ENCODE measurements at regions not wholly inside any gene's neighbourhood (a gene's known extent, or its start where the extent isn't known, plus 50 kb on each side); places are given as distances from the start of the nearest gene placed in this dataset.
A peak's percentile ranks its signal among the peaks of the same experiment; 100 is the strongest.
"Not testable (repeated sequence)": the region's sequence is repeated elsewhere in the genome, so short reads cannot be mapped to it uniquely, and the experiment has no call there.

DNA sequence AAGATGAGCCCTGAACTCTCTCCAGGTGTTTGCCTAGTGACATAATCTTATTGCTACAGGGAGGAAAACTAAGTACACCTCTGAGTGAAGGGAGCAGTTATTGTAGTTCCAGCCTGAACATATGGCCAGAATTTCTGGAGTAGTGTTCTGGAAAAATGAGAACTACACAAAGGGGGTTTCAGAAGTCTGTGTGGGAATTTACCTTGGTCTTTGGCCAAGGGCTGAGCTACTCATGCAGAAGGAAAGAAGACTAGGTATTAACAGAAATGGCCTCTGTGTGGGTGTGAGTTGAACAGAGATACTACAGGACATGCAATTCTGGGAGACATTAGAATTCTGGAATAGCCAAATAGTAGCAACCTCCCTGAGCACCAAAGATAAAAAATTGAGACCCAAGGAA, 1009.7 kb upstream of the GJE1 start:
- DNase-seq: no peak

DNA sequence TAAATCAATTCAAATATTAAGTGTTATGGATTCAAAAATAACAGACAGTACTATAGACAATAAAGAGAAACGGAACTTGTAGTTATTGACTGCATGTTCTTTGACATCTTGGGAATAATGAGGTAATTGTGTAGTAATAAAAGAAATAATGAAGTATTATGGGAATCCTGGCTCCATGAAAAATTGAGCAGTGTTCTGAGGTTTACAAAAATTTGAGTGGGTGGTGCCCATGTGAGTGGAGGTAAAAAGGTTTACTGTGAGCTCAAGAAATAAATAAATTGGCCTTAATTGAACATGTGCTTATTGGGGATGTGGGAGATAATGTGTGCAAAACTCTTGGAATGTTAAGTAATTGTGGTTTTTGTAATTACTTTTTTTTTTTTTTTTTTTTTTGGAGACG, 1013.7 kb upstream of the GJE1 start:
- no peak for DNase-seq

DNA sequence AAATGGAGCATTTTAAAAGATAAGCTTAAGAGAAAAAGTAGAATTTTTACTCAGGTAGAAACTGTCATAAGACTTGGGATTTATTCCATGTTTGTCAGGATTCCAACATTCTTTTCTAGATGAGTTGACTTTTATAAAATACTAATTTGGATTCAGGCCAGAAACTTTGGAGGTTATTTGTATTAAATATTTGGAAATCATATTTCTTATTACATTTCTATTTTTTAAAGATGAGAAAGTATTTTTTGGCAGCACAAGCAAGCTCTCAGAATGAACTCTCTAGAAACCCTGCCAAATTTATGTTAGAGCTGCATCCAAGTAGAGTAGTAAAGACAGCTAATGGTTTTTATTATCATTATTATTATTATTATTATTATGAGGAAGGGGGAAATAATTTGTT, 1014.9 kb upstream of the GJE1 start:
- DNase-seq: no peak

DNA sequence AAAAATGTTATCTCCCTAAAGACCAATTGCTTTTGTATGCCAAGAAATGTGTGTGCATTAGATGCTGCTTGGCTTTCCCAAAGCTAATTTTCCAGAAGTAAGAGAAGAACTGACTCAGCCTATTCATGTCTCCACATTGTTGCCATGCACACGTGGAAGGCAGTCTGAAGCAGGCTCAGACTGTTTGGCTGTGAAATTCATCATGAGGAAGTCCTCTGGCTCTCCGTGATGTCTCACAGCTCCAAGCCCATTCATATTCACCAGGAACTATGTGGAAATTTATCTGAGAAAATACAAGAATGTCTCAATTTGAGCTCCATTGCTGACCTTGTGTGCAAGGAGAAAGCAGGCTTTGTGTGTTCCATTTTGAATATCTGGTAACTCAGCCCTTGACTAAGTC, 1022.2 kb upstream of the GJE1 start:
- no peak for DNase-seq

DNA sequence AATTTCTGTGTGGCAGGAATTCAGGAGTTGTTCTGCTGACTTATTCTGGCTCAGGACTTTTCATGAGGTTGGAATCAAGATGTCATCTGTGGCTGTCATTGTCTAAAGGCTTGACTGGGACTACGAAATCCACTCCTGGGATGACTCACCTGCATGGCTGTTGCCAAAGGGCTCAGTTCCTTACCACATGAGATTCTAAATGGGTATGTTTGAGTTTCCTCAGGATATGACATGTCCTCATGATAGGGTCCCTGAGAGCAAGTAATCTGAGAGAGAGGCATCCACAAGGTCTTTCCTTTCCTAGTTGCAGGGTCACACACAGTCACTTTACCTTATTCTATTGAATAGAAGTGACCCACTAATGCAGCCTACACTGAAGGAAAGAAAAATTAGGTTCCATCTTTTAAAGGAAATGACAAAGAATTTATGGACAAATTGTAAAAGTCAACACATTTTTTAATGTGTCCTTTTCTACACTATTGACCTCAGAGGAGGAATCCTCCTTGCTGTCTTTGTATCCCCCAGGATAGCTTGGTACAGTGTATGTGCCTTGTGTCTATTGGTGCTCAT, 1025.0 kb upstream of the GJE1 start:
- no peak for DNase-seq

DNA sequence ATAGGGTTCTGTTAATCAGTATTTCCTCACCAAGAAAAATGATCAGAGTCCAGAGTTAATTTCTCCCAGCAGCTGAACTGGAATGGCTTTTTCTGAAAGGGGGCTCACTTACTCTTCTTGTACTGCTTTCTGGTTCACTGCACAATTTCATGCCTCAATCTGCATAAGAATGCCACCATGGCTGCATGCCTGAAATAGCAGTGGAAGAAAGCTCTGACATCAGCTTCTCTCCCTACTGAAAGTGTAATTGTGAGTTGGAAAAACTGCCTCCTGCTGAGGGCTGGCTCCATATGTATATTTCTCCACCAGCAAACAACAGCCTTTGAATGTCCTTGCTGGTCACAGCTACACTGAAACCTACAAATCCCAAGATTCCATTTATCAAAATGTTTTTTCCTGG, 1027.2 kb upstream of the GJE1 start:
- no peak for DNase-seq

- peak; percentile 11 for DNase-seq
These were observed 1029.5 kb upstream of the GJE1 start for GRCh38 chr6:141103246-141103645.

DNA sequence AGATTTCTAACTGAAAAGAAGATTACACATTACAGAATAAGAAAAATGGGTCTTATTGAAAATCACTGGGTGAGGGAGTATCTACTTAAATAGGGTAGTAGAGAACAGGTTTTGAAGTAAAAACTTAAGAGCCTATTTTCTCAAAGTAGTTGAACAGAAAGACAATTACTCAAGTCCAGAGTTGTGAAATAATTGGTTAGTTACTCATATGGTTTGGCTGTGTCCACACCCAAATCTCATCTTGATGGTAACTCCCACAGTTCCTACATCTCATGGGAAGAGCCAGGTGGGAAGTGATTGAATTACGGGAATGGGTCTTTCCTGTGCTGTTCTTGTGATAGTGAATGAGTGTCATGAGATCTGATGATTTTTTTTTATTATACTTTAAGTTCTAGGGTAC, 1035.3 kb upstream of the GJE1 start:
- no peak for DNase-seq

DNA sequence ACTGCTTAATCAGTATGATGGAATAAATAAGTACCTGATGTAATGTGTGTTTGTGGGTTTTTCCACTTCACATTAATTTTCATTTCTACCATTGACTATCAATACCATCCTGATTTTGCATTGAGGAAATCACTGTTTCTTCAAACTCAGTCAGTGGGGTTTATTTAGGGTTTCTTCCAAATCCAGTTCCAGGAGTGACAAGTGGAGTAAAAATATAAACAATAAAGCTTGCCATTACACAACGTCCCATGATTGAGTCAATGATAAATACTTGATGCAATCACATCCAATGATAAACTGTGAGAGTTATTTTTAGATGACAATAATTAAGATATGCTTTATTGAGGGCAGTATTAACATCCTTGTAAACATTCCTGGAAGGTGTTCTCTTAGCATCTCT, 1037.4 kb upstream of the GJE1 start:
- DNase-seq: no peak

DNA sequence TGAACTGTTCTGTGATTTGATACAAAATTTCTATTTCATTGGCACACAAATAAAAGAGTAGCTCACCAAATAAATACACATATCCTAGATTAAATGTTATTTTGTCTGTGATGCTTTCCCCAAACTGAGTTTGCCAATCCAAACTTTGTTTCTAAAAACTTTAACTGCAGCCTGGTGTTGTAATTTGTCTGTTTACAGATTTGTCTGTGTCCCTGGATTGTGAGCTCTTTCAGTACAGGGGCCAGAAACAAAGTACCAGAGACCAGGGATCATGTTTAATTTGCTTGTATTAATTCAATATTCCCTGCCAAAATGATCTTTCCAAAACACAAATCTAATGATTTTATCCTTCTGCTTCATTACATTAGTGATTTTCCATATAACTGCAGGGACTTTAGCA, 1044.6 kb upstream of the GJE1 start:
- no peak for DNase-seq

DNA sequence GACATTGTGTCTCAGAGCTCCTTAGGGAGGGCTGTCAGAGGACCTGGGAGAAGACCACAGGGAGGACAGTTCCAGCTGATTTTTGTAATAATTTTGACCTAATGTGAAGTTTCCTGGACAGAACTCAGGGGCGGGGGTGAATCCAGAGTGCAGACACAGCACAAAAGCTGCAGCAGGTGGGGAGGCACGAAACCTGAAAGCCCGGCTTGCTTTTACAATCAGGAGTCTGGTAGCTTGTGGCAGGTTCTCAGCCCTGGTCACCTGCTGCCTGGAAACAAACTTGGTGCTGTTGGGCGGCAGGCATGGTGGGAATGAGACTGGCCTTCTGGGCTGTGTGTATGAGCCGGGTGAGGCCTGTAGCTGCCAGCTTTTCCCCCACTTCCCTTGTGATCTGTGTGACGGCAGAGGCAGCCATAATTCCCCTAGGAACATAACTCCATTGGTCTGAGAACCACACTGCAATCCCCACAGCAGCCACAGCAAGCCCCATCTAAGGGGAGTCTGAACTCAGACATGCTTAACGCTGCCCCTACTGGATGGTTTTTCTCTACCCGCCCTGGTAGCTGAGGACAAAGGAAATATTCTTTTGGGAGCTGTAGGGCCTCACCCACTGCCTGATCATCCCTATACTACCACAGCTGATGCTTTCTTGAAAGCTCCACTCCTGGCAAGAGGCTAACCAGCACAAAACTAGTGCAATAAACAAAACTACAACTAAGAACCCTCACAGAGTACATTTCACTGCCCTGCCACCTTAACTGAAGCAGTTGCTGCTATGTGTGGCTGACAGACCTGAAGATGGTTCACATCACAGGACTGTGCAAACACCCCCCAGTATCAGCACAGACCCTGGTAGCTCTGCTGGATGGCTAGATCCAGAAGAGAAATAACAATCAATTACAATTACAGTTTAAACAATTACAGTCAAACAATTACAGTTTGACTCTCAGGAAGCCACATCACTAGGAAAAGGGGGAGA, 1055.1 kb upstream of the GJE1 start:
- no peak for DNase-seq

DNA sequence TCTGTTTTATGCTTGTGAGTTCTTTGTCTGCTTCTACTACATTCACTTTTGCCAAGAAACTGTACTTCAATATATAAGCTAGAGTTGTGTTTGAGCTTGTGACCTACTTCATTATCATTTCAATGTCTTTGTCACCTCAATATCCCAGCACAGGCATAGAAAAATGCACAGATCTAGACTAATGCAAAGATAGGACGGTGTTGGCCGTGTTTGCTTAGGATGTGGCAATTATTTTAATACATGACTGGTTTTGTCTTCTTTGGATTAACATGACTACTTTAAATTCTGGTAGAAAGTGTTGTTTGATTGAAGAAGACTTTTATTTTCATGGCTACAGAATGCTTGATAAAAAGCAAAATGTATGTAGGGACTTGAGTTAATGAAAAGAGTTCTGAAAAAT, 1075.0 kb upstream of the GJE1 start:
- DNase-seq: no peak

DNA sequence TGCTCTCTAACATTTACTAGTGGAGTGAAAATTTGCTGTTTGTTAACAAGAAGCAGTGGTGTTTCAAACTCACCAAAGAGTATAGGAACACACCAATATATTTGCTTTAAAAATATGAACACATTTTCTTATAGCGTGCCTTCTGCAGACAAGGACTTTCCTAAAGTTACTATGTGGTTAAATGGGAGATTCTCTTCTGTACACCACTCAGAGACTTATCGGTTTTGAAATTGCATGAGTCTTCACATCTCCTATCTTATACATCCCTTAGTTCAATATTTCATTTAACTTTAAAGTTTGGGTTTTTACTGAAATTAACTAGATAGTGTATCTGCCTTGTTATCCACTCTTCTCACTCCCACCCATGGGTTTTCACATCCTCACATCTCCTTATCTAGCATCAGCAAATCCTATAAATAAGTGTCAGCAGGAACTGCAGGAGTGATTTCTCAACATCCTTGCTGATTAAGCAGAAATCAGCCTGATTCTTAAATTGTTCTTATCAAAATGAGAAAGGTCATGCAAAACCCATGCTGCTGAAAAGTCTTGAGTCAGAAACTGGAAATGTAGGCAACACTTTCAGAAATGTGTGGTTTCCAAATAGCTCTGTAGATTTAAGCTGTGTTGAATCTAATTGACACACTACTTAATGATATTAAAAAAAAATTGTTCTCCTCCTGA, 1075.6 kb upstream of the GJE1 start:
- DNase-seq: no peak

- DNase-seq: no peak
These were observed 1082.3 kb upstream of the GJE1 start for GRCh38 chr6:141050471-141050870.

- DNase-seq: no peak
These were observed 1084.3 kb upstream of the GJE1 start for GRCh38 chr6:141048451-141048850.

DNA sequence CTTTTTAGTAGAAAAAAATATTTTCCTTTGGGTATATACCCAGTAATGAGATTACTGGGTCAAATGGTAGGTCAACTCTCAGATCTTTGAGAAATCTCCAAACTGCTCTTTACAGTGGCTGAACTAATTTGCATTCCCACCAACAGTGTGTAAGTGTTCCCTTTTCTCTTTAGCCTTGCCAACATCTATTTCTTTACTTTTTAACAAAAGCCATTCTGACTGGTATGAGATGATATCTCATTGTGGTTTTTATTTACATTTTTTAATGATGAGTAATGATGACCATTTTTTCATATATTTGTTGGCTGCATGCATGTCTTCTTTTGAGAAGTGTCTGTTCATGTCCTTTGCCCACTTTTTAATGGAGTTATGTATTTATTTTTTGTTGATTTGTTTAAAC, 1086.2 kb upstream of the GJE1 start:
- DNase-seq: not testable (repeated sequence)

GRCh38 chr6:141041596-141042087, 1091.1 kb upstream of the GJE1 start:
- DNase-seq: no peak

- no peak for DNase-seq
These were observed 1097.2 kb upstream of the GJE1 start for GRCh38 chr6:141035312-141036200.

- DNase-seq: no peak
These were observed 1099.6 kb upstream of the GJE1 start for GRCh38 chr6:141033101-141033500.

DNA sequence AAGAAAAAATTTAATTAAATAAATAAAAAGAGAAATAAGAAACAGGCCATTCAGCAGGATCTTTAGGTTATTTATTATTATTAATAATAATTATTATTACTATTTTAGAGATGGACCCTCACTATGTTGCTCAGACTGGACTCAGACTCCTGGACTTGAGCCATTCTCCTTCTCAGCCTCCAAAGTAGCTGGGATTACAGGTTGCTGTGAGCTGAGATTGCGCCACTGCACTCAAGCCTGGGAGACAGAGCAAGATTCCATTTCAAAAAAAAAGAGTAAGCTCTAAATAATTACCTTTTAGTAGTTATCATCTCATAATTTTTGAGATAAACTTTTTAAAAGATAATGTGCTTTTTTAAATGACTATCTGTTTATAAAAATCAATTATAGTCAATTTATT, 1102.8 kb upstream of the GJE1 start:
- no peak for DNase-seq

- no peak for DNase-seq
These were observed 1103.9 kb upstream of the GJE1 start for GRCh38 chr6:141028791-141029280.

DNA sequence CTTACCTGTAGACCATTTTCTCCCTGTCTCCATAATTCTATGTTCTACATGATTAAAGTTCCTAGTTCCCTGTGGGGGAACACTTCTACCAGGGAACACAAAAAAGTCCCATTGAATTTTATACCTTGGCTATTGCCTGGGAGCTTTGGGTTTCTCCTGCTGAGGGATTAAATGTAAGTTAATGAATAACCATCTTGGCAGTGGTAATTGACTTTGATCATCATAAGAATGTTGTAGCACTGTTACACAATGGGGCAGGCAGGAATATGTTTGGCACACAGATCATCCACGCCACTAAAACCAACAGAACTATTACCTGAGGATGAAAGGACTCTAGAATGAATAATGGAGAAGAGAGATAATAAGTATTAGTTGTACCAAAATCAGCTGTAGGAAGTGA, 1106.2 kb upstream of the GJE1 start:
- DNase-seq: no peak

DNA sequence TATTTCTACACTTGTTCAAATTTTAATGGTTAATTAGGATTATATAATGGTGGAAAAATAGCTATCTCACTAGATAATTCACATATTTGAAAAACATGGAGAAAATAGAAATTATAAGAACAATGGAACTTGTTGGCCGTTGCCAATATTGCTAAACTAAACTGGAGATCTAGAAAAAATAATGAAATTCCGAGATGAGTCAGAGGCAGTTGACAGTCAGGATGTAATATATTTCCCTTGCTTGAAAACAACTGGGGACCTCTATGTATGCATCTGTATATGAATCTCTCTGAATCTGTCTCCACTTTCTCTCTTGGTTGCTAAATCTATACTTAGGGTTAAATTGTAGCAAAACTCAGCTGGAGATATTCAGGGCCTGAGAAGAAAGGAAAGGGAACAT, 1108.2 kb upstream of the GJE1 start:
- DNase-seq: no peak

Data from NCI-H510A (cell line).